PC-9 (cell line): ENCODE measurements at regions not wholly inside any gene's neighbourhood (a gene's known extent, or its start where the extent isn't known, plus 50 kb on each side); places are given as distances from the start of the nearest gene placed in this dataset.

ENCODE experiments used
- BruUV-seq: library from RNA; stranded (reverse); fragments of 400-500 nt; replicated peaks from 2 replicates; lab custom pipeline; 2021; lab: Mats Ljungman, UMichigan
- CTCF ChIA-PET: fragments of 300-600 bp; sonication (Branson Sonifier 250); formaldehyde crosslinking; loops from one replicate; lab custom pipeline; 2022; ENCODE audit warnings: antibody characterized with exemption; lab: Charles Lee
- POLR2A ChIA-PET: fragments of 300-600 bp; sonication (Branson Sonifier 250); formaldehyde crosslinking; loops from one replicate; lab custom pipeline; 2022; ENCODE audit warnings: antibody characterized with exemption; ENCODE audit not compliant: unreplicated experiment; lab: Charles Lee
- DNase-seq, 2 experiments: peaks; one replicate each; pipeline versions ENCODE4 v3.0.0 to v3.0.0-alpha.2; 2015 to 2022; ENCODE audit warnings: mixed read lengths in 1 of 2
- H2AFZ ChIP-seq: fragments of 200-600 bp; sonication (generic); 2 replicates; pipeline ENCODE4 v1.8.1; 2017; ENCODE audit warnings: antibody characterized with exemption
- H3F3A ChIP-seq: fragments of 200-600 bp; sonication (generic); 2 replicates; pipeline ENCODE4 v1.8.1; 2017; ENCODE audit warnings: antibody characterized with exemption, mild to moderate bottlenecking, low read depth; ENCODE audit not compliant: insufficient read depth
- H3K27ac ChIP-seq: fragments of 200-600 bp; sonication (generic); 2 replicates; pipeline ENCODE4 v1.6.1; 2016; ENCODE audit warnings: mixed run types
- H3K27me3 ChIP-seq: fragments of 200-600 bp; sonication (generic); 2 replicates; pipeline ENCODE4 v1.6.1; 2016; ENCODE audit warnings: low read depth, mixed run types; ENCODE audit not compliant: insufficient read depth
- H3K36me3 ChIP-seq: fragments of 200-600 bp; sonication (generic); 2 replicates; pipeline ENCODE4 v1.6.1; 2016; ENCODE audit warnings: low read depth, mixed run types
- H3K4me1 ChIP-seq: fragments of 200-600 bp; sonication (generic); replicated peaks from 2 replicates; pipeline ENCODE4 v1.6.1; 2016; ENCODE audit warnings: mixed run types; ENCODE audit not compliant: insufficient read depth
- H3K4me2 ChIP-seq: fragments of 200-600 bp; sonication (generic); 2 replicates; pipeline ENCODE4 v1.6.1; 2017; ENCODE audit warnings: mixed run types
- H3K4me3 ChIP-seq: fragments of 200-600 bp; sonication (generic); 2 replicates; pipeline ENCODE4 v1.6.1; 2016; ENCODE audit warnings: mixed run types
- H3K79me2 ChIP-seq: fragments of 200-600 bp; sonication (generic); 2 replicates; pipeline ENCODE4 v1.6.1; 2017; ENCODE audit warnings: low read depth, mixed run types
- H3K9me2 ChIP-seq: fragments of 200-600 bp; sonication (generic); 2 replicates; pipeline ENCODE4 v1.8.1; 2017; ENCODE audit warnings: mild to moderate bottlenecking; ENCODE audit not compliant: insufficient read depth
- H3K9me3 ChIP-seq: fragments of 200-600 bp; sonication (generic); 2 replicates; pipeline ENCODE4 v1.8.1; 2016; ENCODE audit warnings: low read depth; ENCODE audit not compliant: insufficient read depth
- H4K20me1 ChIP-seq: fragments of 200-600 bp; sonication (generic); 2 replicates; pipeline ENCODE4 v1.8.1; 2017; ENCODE audit not compliant: insufficient read depth
- EZH2 ChIP-seq: fragments of 200-600 bp; sonication (generic); IDR thresholded peaks from 2 replicates; pipeline ENCODE4 v1.8.0; 2017; ENCODE audit warnings: antibody characterized with exemption, low read depth
- intact Hi-C: fragments of 100-400 bp; cut with micrococcal nuclease; formaldehyde crosslinking; loops from one replicate; pipeline ENCODE4 v1.10.0; 2022; ENCODE audit not compliant: unreplicated experiment
- TF ChIP-seq, protein P1 (sequence below): fragments of 200-600 bp; sonication (generic); conservative IDR thresholded peaks from 2 replicates; pipeline ENCODE4 v1.6.1; 2017; ENCODE audit warnings: mixed run types, antibody characterized with exemption, mild to moderate bottlenecking, moderate library complexity

DNA sequence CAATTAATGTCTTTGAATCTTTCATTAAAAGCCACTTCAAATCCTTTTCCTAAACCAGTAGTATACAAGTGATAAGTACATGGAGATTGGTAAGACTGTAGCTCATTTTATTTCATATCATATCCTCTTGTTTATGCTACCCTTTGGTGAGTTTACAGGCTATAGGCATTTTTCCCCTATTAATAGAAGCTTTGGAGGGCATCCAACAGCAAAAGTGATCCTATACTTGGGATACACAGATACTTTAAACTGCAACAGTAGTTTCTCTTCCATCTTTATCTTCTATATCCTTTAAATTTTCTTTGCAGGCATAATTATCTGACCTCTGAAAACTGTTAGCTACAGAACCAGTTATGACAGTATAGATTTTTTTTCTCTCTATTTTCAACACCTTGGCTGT lies 114.5 kb upstream of the SPON1 start:
- Histone ChIP-seq H3K9me2 (no peaks in the 10 kb centered on the region), H3K4me2 (no peak overlapping the region), H3K4me1 (no peaks in the 10 kb centered on the region), H3K27me3 (no peaks in the 10 kb centered on the region), H3K27ac (no peak overlapping the region), H3K79me2 (no peaks in the 10 kb centered on the region), H3K36me3 (no peaks in the 10 kb centered on the region), H3K4me3 (no peak overlapping the region), H2AFZ (no peak overlapping the region), H4K20me1 (no peaks in the 10 kb centered on the region), H3F3A (no peaks in the 10 kb centered on the region), H3K9me3 (no peaks in the 10 kb centered on the region)
- POLR2A ChIA-PET = no interaction called here
- BruUV-seq = no TSS peak
- CTCF ChIA-PET = no interaction called here
- intact Hi-C loops = no loop called here
- TF ChIP-seq EZH2 = no peak
- TF ChIP-seq, protein P1, sequence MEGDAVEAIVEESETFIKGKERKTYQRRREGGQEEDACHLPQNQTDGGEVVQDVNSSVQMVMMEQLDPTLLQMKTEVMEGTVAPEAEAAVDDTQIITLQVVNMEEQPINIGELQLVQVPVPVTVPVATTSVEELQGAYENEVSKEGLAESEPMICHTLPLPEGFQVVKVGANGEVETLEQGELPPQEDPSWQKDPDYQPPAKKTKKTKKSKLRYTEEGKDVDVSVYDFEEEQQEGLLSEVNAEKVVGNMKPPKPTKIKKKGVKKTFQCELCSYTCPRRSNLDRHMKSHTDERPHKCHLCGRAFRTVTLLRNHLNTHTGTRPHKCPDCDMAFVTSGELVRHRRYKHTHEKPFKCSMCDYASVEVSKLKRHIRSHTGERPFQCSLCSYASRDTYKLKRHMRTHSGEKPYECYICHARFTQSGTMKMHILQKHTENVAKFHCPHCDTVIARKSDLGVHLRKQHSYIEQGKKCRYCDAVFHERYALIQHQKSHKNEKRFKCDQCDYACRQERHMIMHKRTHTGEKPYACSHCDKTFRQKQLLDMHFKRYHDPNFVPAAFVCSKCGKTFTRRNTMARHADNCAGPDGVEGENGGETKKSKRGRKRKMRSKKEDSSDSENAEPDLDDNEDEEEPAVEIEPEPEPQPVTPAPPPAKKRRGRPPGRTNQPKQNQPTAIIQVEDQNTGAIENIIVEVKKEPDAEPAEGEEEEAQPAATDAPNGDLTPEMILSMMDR = no peak
- no peak for DNase-seq

DNA sequence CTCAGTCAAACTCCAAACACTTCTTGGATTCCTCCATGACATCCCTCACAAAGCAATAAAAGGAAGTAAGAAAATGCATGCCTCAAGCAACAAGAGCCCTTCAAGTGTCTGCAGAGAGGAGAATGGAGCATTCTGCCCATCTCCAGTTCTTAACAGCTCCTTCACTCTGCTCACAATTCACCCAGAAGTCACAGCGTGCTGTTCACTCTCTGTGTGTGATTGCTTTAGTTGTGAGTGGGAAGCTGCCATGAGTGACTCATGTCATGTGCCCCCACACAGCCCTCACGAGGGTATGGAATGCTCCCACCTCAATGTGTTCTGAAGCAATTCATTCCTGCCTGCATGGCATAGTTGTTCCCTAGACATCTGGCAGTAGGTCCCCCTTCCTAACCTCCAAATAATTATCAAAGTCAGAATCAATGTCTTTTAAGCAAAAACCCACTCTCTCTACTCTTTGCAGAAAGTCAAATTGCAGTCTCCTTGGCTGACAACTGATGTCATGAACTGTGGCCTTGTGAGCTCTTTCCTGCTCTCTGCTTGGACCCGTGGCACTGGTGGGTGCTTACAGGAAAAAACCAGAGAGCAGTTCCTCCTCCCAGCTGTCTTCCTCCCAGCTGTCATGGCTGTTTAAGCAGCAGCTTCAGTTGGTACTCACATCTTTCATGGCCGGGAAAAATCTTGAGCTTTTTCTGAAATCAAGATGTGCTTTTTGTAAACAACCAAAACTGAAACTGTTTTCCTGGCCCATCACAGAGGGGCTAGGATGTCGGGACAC lies 112.1 kb upstream of the SPON1 start:
- H3K9me3 ChIP-seq = no peaks in the 10 kb centered on the region
- DNase-seq = no peak
- H3K27me3 ChIP-seq = no peaks in the 10 kb centered on the region
- TF ChIP-seq, protein P1 = no peak
- no peak for TF ChIP-seq EZH2
- intact Hi-C loops = no loop called here
- H3K27ac ChIP-seq = no peak overlapping the region
- H2AFZ ChIP-seq = no peak overlapping the region
- no TSS peak for BruUV-seq
- H3K79me2 ChIP-seq = no peaks in the 10 kb centered on the region
- ChIA-PET CTCF (no interaction called here), POLR2A (no interaction called here)
- no peaks in the 10 kb centered on the region for H4K20me1 ChIP-seq
- no peak overlapping the region for H3K4me3 ChIP-seq
- H3K4me2 ChIP-seq = no peak overlapping the region
- no peaks in the 10 kb centered on the region for H3F3A ChIP-seq
- H3K4me1 ChIP-seq = no peaks in the 10 kb centered on the region
- H3K36me3 ChIP-seq = no peaks in the 10 kb centered on the region
- no peaks in the 10 kb centered on the region for H3K9me2 ChIP-seq

DNA sequence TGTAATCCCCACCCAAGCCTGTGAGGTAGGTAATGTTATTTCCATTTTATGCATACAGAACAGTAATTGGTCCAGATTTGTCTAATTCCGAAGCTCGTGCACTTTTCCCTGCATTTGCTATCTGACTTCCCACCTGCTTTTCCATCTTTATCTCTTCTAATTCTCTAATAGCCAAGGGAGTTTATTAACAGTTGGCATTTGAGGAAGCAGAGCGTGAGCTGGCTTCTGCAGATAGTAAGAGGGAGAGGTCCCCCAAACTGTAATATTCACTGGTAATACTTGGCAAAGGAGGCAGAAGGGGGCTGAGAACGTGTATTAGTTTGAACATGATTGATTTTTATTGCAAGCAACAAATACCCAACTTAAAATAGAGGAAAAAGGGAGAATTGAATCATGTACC lies 110.8 kb upstream of the SPON1 start:
- TF ChIP-seq, protein P1 = no peak
- no peak for TF ChIP-seq EZH2
- Histone ChIP-seq H3K9me3 (no peaks in the 10 kb centered on the region), H3K4me3 (no peak overlapping the region), H3K9me2 (no peaks in the 10 kb centered on the region), H2AFZ (no peak overlapping the region), H3K4me2 (no peak overlapping the region), H3K79me2 (no peaks in the 10 kb centered on the region), H3K4me1 (no peaks in the 10 kb centered on the region), H3K27ac (no peak overlapping the region), H4K20me1 (no peaks in the 10 kb centered on the region), H3F3A (no peaks in the 10 kb centered on the region), H3K36me3 (no peaks in the 10 kb centered on the region), H3K27me3 (no peaks in the 10 kb centered on the region)
- POLR2A ChIA-PET = no interaction called here
- CTCF ChIA-PET = no interaction called here
- BruUV-seq = no TSS peak
- intact Hi-C loops = no loop called here
- DNase-seq = no peak
